Liver (tissue), 3 donors: ENCODE measurements at regions not wholly inside any gene's neighbourhood (a gene's known extent, or its start where the extent isn't known, plus 50 kb on each side); places are given as distances from the start of the nearest gene placed in this dataset.

ENCODE experiments used
- TAF1 ChIP-seq: conservative IDR thresholded peaks from 2 replicates; pipeline ENCODE4 v1.6.1; 2016; ENCODE audit warnings: antibody characterized with exemption, mild to moderate bottlenecking
- TF ChIP-seq, protein P1 (sequence below): fragments of 150-350 bp; IDR thresholded peaks from 2 replicates; pipeline ENCODE4 v1.5.1; 2017; ENCODE audit warnings: improper control_type of control experiment, low read depth, low read length; ENCODE audit not compliant: missing input control
- donor health status: healthy.
- donor health status: healthy.

DNA sequence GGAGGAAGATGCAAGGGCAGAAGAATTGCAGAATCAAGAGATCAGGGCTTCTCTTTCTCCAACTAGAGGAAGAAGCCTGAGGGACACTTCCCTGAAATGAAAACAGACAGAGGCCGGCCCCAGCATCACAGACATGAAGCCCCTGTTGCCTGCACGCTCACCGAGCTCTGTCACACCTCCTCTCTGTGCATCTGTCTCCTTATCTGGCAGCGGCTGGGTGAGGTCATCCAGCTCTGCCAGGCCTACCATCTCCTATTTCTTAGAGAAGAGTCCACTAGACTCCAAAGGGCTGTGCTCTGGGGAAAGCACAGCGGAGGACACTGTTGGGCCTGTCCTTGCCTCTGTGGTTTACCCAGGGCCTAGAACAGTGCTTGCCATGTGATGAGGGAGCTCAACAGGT lies 71.9 kb upstream of the MLN start:
- TF ChIP-seq, protein P1, sequence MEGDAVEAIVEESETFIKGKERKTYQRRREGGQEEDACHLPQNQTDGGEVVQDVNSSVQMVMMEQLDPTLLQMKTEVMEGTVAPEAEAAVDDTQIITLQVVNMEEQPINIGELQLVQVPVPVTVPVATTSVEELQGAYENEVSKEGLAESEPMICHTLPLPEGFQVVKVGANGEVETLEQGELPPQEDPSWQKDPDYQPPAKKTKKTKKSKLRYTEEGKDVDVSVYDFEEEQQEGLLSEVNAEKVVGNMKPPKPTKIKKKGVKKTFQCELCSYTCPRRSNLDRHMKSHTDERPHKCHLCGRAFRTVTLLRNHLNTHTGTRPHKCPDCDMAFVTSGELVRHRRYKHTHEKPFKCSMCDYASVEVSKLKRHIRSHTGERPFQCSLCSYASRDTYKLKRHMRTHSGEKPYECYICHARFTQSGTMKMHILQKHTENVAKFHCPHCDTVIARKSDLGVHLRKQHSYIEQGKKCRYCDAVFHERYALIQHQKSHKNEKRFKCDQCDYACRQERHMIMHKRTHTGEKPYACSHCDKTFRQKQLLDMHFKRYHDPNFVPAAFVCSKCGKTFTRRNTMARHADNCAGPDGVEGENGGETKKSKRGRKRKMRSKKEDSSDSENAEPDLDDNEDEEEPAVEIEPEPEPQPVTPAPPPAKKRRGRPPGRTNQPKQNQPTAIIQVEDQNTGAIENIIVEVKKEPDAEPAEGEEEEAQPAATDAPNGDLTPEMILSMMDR: no peak
- TF ChIP-seq TAF1: no peak
